H1 (cell line): ENCODE measurements at regions not wholly inside any gene's neighbourhood (a gene's known extent, or its start where the extent isn't known, plus 50 kb on each side); places are given as distances from the start of the nearest gene placed in this dataset.

Source experiments
- CREB1 ChIP-seq: IDR thresholded peaks from 2 replicates; pipeline ENCODE4 v1.6.1; 2012; ENCODE audit warnings: inconsistent platforms
- EP300 ChIP-seq, 2 experiments: IDR thresholded peaks; 1 replicate in 1 of 2; 2 replicates in 1 of 2; pipeline ENCODE4 v1.6.1; 2011 to 2012; ENCODE audit warnings: low read depth in 2 of 2, low read length in 2 of 2, mild to moderate bottlenecking in 2 of 2, borderline replicate concordance in 1 of 2, inconsistent platforms in 1 of 2, moderate library complexity in 1 of 2
- GTF2F1 ChIP-seq: IDR thresholded peaks from 2 replicates; pipeline ENCODE4 v1.6.1; 2012; ENCODE audit warnings: low read depth, low read length, improper control_type of control experiment, borderline replicate concordance
- MAFK ChIP-seq: IDR thresholded peaks from 2 replicates; pipeline ENCODE4 v1.6.1; 2012; ENCODE audit warnings: low read depth, mild to moderate bottlenecking, improper control_type of control experiment, low read length
- POLR2A ChIP-seq, 2 experiments: IDR thresholded peaks; 1 replicate in 1 of 2; 2 replicates in 1 of 2; pipeline ENCODE4 v1.6.1; 2011; ENCODE audit warnings: low read depth in 2 of 2, low read length in 2 of 2, mild to moderate bottlenecking in 2 of 2; ENCODE audit errors: control extremely low read depth in 1 of 2
- RBBP5 ChIP-seq: IDR thresholded peaks from 2 replicates; pipeline ENCODE4 v1.7.1; 2012; ENCODE audit warnings: low read depth, mild to moderate bottlenecking, inconsistent platforms, low read length, moderate library complexity, borderline replicate concordance
- RFX5 ChIP-seq: IDR thresholded peaks from 2 replicates; pipeline ENCODE4 v1.6.1; 2011; ENCODE audit warnings: low read depth, low read length, improper control_type of control experiment, borderline replicate concordance
- RNF2 ChIP-seq: fragments of 200-900, 300-1000 bp; sonication (generic); IDR thresholded peaks from 2 replicates; pipeline ENCODE4 v1.7.1; 2016; ENCODE audit warnings: borderline replicate concordance, low read depth, mild to moderate bottlenecking, antibody characterized with exemption, low read length; ENCODE audit not compliant: poor library complexity, severe bottlenecking; ENCODE audit errors: missing control alignments
- SIN3A ChIP-seq, 2 experiments: IDR thresholded peaks in 1 of 2; conservative IDR thresholded peaks in 1 of 2; 2 replicates each; pipeline ENCODE4 v1.6.1; 2011 to 2012; ENCODE audit warnings: low read length in 2 of 2, improper control_type of control experiment in 1 of 2, low read depth in 1 of 2, mild to moderate bottlenecking in 1 of 2
- TF ChIP-seq, protein P1 (sequence below): IDR thresholded peaks from 2 replicates; pipeline ENCODE4 v1.6.1; 2011; ENCODE audit warnings: low read length, improper control_type of control experiment
- TF ChIP-seq, protein P2 (sequence below), 3 experiments: IDR thresholded peaks; 1 replicate in 2 of 3; 2 replicates in 1 of 3; pipeline versions ENCODE4 v1.5.1 to v1.6.1; 2011; ENCODE audit warnings: low read length in 3 of 3, mild to moderate bottlenecking in 3 of 3, inconsistent platforms in 2 of 3, low read depth in 1 of 3, moderate library complexity in 1 of 3; ENCODE audit not compliant: insufficient read depth in 1 of 3; ENCODE audit errors: control extremely low read depth in 1 of 3

DNA sequence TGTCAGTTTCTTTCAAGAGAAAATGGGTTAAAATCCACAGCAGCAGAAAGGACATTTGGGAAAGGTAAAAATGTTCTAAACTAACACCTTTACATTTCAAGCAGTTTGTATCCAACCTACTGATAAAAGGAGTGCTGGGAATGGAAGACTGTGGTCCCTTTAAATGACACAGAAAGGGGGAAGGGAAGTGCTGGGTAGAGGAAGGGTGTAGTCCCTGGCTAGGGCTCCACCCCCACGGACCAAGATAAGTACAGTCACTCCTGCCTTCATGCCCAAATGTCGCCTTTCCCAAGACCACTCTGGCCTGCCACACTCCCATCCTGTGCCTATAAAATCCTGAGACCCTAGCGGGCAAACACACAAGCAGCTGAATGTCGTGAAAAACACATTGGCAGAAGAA, 350.9 kb upstream of the POU1F1 start:
- TF ChIP-seq POLR2A (IDR thresholded peaks at IDR 0.05; ENCODE audit: control extremely low read depth in 1 of 2, low read depth in 2 of 2, low read length in 2 of 2) (no peak), RFX5 (no peak), CREB1 (no peak), MAFK (no peak), RBBP5 (no peak), SIN3A (conservative IDR thresholded peaks at IDR 0.05 in 1 of 2, IDR thresholded peaks at IDR 0.05 in 1 of 2; ENCODE audit: low read depth in 1 of 2, low read length in 2 of 2) (no peak), RNF2 (no peak), EP300 (IDR thresholded peaks at IDR 0.05; ENCODE audit: borderline replicate concordance in 1 of 2, low read depth in 2 of 2, low read length in 2 of 2) (no peak), GTF2F1 (no peak)
- TF ChIP-seq, protein P1, sequence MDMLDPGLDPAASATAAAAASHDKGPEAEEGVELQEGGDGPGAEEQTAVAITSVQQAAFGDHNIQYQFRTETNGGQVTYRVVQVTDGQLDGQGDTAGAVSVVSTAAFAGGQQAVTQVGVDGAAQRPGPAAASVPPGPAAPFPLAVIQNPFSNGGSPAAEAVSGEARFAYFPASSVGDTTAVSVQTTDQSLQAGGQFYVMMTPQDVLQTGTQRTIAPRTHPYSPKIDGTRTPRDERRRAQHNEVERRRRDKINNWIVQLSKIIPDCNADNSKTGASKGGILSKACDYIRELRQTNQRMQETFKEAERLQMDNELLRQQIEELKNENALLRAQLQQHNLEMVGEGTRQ = no peak
- TF ChIP-seq, protein P2, sequence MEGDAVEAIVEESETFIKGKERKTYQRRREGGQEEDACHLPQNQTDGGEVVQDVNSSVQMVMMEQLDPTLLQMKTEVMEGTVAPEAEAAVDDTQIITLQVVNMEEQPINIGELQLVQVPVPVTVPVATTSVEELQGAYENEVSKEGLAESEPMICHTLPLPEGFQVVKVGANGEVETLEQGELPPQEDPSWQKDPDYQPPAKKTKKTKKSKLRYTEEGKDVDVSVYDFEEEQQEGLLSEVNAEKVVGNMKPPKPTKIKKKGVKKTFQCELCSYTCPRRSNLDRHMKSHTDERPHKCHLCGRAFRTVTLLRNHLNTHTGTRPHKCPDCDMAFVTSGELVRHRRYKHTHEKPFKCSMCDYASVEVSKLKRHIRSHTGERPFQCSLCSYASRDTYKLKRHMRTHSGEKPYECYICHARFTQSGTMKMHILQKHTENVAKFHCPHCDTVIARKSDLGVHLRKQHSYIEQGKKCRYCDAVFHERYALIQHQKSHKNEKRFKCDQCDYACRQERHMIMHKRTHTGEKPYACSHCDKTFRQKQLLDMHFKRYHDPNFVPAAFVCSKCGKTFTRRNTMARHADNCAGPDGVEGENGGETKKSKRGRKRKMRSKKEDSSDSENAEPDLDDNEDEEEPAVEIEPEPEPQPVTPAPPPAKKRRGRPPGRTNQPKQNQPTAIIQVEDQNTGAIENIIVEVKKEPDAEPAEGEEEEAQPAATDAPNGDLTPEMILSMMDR (IDR thresholded peaks at IDR 0.05; ENCODE audit: control extremely low read depth in 1 of 3, insufficient read depth in 1 of 3, low read depth in 1 of 3, low read length in 3 of 3) = no peak
